ENCODE measurements at regions not wholly inside any gene's neighbourhood (a gene's known extent, or its start where the extent isn't known, plus 50 kb on each side); places are given as distances from the start of the nearest gene placed in this dataset.

- TF ChIP-seq POLR2A (IDR thresholded peaks at IDR 0.05): no peak
- TF ChIP-seq CTCF (IDR thresholded peaks at IDR 0.05): no peak
Observed at GRCh38 chr6:94389218-94389617, 969.9 kb upstream of the EPHA7 start.

Data from ovary (tissue), 3 donors.